ENCODE measurements at regions not wholly inside any gene's neighbourhood (a gene's known extent, or its start where the extent isn't known, plus 50 kb on each side); places are given as distances from the start of the nearest gene placed in this dataset.
"Not testable (repeated sequence)": the region's sequence is repeated elsewhere in the genome, so short reads cannot be mapped to it uniquely, and the experiment has no call there.

DNA sequence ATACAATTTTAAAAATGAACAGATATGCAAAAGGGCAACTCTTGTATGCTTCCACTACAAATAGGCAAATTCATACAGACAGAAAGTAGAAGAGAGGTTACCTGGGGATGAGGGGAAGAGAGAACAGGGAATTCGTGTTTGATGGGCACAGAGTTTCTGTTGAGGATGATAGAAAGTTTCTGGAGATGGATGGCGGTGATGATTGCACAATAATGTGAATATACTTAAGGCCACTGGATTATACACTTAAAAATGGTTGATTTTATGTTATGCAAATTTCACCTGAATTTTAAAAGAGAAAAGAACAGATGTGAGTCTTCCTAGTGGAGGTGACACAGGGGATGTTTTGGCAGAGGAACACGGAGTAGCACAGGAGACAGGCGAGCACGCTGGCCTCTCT lies 89.3 kb downstream of the TEX36 start:
- no peak for DNase-seq
- H3K36me3 ChIP-seq = no peaks in the 10 kb centered on the region
- no peaks in the 10 kb centered on the region for H3K4me1 ChIP-seq
- TF ChIP-seq POLR2A (IDR thresholded peaks at IDR 0.05) = no peak
- no peak for TF ChIP-seq CTCF (IDR thresholded peaks at IDR 0.05)
- H3K27ac ChIP-seq = no peak overlapping the region
- intact Hi-C loops (cut with DNase I) = no loop called here
- no peak overlapping the region for H3K4me3 ChIP-seq
- no peak for ATAC-seq
- no peaks in the 10 kb centered on the region for H3K27me3 ChIP-seq
- peaks cover 0 to 19% (median 6%) of the 10 kb centered on the region in 12 donors for H3K9me3 ChIP-seq
- 83 to 87% (median 86%) methylated on average over 5 of the region's 5 CpGs for WGBS, 4 donors

DNA sequence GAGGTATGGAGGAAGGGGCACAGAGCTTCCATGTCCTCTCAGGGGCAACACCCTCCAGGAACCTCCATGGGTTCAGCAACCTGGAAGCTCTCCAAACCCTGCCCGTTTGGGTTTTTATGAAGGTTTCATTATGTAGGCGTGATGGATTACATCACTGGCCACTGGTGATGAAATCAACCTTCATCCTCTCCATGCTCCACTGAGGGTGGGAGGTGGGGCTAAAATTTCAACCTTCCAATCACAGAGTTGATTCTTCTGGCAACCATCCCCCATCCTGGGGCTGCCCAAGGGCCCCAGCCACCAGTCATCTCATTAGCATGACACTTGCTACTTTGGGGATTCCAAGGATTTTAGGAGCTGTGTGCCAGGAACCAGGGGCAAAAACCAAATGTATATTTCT lies 90.1 kb downstream of the TEX36 start:
- intact Hi-C loops (cut with DNase I) = no loop called here
- ATAC-seq (no peak), DNase-seq (no peak)
- Histone ChIP-seq H3K4me3 (no peak overlapping the region), H3K27ac (no peak overlapping the region), H3K9me3 (peaks cover 0 to 19% (median 6%) of the 10 kb centered on the region in 12 donors), H3K36me3 (no peaks in the 10 kb centered on the region), H3K4me1 (no peaks in the 10 kb centered on the region), H3K27me3 (no peaks in the 10 kb centered on the region)
- TF ChIP-seq POLR2A (IDR thresholded peaks at IDR 0.05) (no peak), CTCF (IDR thresholded peaks at IDR 0.05) (no peak)
- 79 to 89% (median 84%) methylated on average over 2 of the region's 2 CpGs for WGBS, 4 donors

GRCh38 chr10:125591886-125592285 lies 91.1 kb downstream of the TEX36 start:
- 72 to 78% (median 76%) methylated on average over 7 of the region's 7 CpGs for WGBS, 4 donors
- DNase-seq = no peak
- Histone ChIP-seq H3K36me3 (no peaks in the 10 kb centered on the region), H3K27ac (no peak overlapping the region), H3K4me3 (no peak overlapping the region), H3K27me3 (no peaks in the 10 kb centered on the region), H3K4me1 (no peaks in the 10 kb centered on the region), H3K9me3 (peaks cover 0 to 15% (median 5%) of the 10 kb centered on the region in 12 donors)
- no peak for ATAC-seq
- TF ChIP-seq POLR2A (IDR thresholded peaks at IDR 0.05) = no peak
- no peak for TF ChIP-seq CTCF (IDR thresholded peaks at IDR 0.05)
- intact Hi-C loops (cut with DNase I) = no loop called here

DNA sequence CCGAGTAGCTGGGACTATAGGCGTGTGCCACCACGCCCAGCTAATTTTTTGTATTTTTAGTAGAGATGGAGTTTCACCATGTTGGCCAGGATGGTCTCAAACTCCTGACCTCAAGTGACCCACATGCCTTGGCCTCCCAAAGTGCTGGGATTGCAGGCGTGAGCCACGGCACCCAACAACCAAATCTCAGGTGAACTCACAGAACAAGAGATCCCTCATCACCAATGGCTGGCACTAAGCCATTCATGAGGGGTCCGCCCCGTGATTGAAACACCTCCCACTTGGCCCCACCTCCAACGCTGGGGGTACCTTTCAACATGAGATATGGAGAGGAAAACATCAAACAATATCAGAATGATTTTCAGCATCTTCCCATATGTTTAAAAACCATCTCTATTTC lies 94.2 kb downstream of the TEX36 start:
- H3K9me3 ChIP-seq; H3K27ac ChIP-seq; H3K27me3 ChIP-seq; ATAC-seq; H3K36me3 ChIP-seq; H3K4me1 ChIP-seq; intact Hi-C loops (cut with DNase I); H3K4me3 ChIP-seq; DNase-seq: not testable (repeated sequence)
- WGBS, 4 donors = 77 to 85% (median 80%) methylated on average over 8 of the region's 8 CpGs

DNA sequence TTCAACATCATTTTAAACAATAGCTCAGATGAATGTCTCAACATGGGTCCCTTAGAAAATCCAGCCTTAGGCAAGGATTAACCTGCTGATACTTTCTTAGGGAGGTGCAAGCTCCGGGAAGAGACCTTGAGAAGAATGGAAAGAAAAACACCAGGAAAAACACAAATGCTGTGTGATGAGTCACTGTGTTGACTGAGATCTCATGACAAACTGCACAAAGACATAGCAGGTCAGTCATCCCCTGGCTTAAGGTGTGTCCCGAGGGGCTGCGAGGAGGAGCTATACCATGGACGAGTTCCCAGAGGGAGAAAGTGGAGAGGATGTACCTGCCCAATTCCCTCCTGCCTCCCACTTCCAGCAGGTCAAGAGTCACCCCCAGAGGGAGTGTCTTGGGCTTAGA lies 98.0 kb downstream of the TEX36 start:
- ATAC-seq = no peak
- TF ChIP-seq POLR2A (IDR thresholded peaks at IDR 0.05) = no peak
- TF ChIP-seq CTCF (IDR thresholded peaks at IDR 0.05) = no peak
- 73 to 80% (median 79%) methylated on average over 4 of the region's 4 CpGs for WGBS, 4 donors

More for the DNA sequence above, 98.0 kb downstream of the TEX36 start:
- Histone ChIP-seq H3K36me3 (no peaks in the 10 kb centered on the region), H3K27ac (no peak overlapping the region), H3K27me3 (no peaks in the 10 kb centered on the region), H3K9me3 (no peaks in the 10 kb centered on the region), H3K4me1 (no peaks in the 10 kb centered on the region), H3K4me3 (no peak overlapping the region)
- intact Hi-C loops (cut with DNase I) = no loop called here
- DNase-seq = no peak
